Tongue (tissue), 1 donor: ENCODE measurements at regions not wholly inside any gene's neighbourhood (a gene's known extent, or its start where the extent isn't known, plus 50 kb on each side); places are given as distances from the start of the nearest gene placed in this dataset.
A peak's percentile ranks its signal among the peaks of the same experiment; 100 is the strongest.

ENCODE experiments used
- DNase-seq: peaks from one replicate; pipeline ENCODE4 v3.0.0-alpha.2; 2015

GRCh38 chr16:6363896-6364607 lies 968.6 kb upstream of the RBFOX1 start:
- DNase-seq: no peak

- DNase-seq: no peak
Measured at GRCh38 chr16:6363396-6363795, 969.2 kb upstream of the RBFOX1 start.

- no peak for DNase-seq
Measured at GRCh38 chr16:6362321-6362720, 970.3 kb upstream of the RBFOX1 start.

GRCh38 chr16:6360641-6361040 lies 972.0 kb upstream of the RBFOX1 start:
- no peak for DNase-seq

- DNase-seq: no peak
Measured at GRCh38 chr16:6356911-6357310, 975.7 kb upstream of the RBFOX1 start.

GRCh38 chr16:6349725-6350124 lies 982.9 kb upstream of the RBFOX1 start:
- no peak for DNase-seq

- DNase-seq: no peak
Measured at GRCh38 chr16:6345090-6345489, 987.6 kb upstream of the RBFOX1 start.

GRCh38 chr16:6343157-6343556 lies 989.5 kb upstream of the RBFOX1 start:
- DNase-seq: no peak

GRCh38 chr16:6341981-6342380 lies 990.7 kb upstream of the RBFOX1 start:
- DNase-seq: no peak

- DNase-seq: peak; percentile 6
Measured at GRCh38 chr16:6335072-6335471, 997.6 kb upstream of the RBFOX1 start.

- no peak for DNase-seq
Measured at GRCh38 chr16:6331770-6332169, 1000.9 kb upstream of the RBFOX1 start.

- no peak for DNase-seq
Measured at GRCh38 chr16:6317934-6318333, 1014.7 kb upstream of the RBFOX1 start.

- peak; percentile 0 for DNase-seq
Measured at GRCh38 chr16:6309271-6309670, 1023.4 kb upstream of the RBFOX1 start.

GRCh38 chr16:6308176-6308575 lies 1024.5 kb upstream of the RBFOX1 start:
- no peak for DNase-seq

- DNase-seq: no peak
Measured at GRCh38 chr16:6300523-6300922, 1032.1 kb upstream of the RBFOX1 start.

GRCh38 chr16:6297666-6298410 lies 1034.8 kb upstream of the RBFOX1 start:
- DNase-seq: no peak

GRCh38 chr16:6286176-6286575 lies 1046.5 kb upstream of the RBFOX1 start:
- no peak for DNase-seq

GRCh38 chr16:6284731-6285130 lies 1047.9 kb upstream of the RBFOX1 start:
- no peak for DNase-seq

GRCh38 chr16:6281994-6282393 lies 1050.7 kb upstream of the RBFOX1 start:
- no peak for DNase-seq

GRCh38 chr16:6281274-6281673 lies 1051.4 kb upstream of the RBFOX1 start:
- DNase-seq: no peak

GRCh38 chr16:6280055-6280454 lies 1052.6 kb upstream of the RBFOX1 start:
- DNase-seq: no peak

GRCh38 chr16:6279286-6279685 lies 1053.4 kb upstream of the RBFOX1 start:
- no peak for DNase-seq

- no peak for DNase-seq
Measured at GRCh38 chr16:6274351-6274750, 1058.3 kb upstream of the RBFOX1 start.

GRCh38 chr16:6267682-6268081 lies 1065.0 kb upstream of the RBFOX1 start:
- no peak for DNase-seq
